HG02884 (cell line): ENCODE measurements at regions not wholly inside any gene's neighbourhood (a gene's known extent, or its start where the extent isn't known, plus 50 kb on each side); places are given as distances from the start of the nearest gene placed in this dataset.

Source experiments
- ATAC-seq: cut with Tn5 transposase; IDR thresholded peaks from one replicate; pipeline ENCODE4 v1.9.1; 2021; ENCODE audit warnings: mild to moderate bottlenecking, moderate library complexity; ENCODE audit not compliant: unreplicated experiment

DNA sequence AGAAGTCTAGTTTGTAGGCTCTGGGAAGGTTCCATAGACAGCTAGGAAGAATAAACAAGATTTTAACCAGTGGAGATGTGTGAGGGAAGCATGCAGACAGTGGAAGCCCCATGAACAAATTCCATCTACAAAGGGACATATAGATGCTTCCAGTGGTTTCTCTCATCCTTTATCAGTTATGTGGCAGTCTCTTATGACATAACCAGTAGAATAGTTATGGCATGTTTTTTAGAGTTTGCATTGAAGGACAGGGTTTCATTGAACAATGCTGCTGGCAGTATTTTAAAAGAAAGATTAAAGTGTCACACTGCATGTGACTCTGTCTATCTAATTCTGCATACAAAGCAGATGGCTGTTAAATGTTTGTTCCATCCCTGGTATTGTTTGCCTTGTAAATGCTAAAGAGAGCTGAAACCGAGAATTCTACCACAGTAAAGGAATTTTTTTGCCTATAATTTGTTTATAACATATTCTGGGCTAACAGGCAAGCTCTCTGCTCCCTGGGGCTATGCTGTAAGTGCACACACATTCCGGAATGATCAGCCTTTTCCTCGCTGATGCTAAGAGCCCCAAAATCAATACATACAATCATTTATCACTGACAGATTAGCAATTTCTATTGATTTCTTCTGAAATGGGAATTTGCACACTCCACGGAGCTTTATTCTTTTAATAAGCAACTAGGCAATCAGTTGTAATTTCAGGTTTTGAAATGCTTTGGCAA lies 76.8 kb upstream of the PELI1 start:
- no peak for ATAC-seq

GRCh38 chr2:64221935-64222334 lies 77.7 kb upstream of the PELI1 start:
- no peak for ATAC-seq

DNA sequence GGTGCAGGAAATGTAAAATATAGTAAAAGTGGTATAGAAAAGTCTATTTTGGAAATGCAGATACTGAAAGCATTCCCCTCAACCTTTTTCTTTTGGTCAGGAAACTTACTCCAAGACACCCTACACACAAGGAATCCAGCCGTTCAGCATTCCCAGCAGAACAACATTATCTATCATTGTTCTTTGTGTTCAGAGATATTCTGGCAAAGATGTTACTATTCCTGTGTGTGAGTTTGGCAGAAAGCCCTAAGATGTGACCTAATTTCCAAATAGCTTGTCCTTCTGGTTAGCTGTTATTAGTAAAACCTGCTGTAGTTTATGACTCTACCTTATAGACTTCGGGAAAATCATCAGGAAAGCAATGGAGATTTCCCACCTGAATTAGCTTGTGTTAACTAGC lies 78.1 kb upstream of the PELI1 start:
- ATAC-seq: no peak

DNA sequence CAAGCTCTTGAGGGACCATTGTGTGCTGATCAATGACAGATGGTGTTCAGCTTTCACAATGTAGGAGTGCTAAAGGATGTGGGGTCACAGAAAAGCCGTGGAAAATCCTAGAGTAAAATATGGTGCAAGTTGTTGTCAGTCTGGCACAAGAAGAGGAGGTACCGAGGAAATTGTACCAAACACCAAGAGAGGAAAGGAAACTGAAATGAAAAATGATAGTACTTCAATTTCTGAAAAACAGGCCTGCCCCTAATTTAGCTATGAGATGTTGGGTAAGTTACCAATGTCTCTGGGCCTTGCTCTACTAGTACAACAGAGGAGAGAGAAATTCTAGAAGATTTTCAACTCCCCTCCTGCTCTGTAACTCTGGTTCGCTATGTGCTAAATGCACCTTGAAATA lies 78.8 kb upstream of the PELI1 start:
- ATAC-seq: no peak

DNA sequence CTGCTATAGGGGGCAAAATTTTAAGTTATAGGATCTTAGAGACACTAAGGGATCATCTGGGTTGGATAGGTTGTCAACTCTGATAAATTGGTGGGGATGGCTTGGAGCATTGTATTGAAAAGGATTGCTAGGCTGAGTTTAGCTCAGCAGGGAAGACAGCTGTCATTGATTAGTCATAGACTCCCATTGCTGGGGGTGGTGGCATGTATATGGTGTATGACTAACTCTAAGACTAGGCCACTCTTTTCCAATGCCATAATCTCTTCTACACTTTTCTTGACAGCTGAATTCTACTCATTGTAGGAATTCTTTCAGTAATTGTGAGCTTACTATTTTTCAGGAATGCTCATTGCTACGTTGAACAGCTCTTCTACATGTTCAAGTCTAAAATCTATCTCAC lies 81.3 kb upstream of the PELI1 start:
- no peak for ATAC-seq

DNA sequence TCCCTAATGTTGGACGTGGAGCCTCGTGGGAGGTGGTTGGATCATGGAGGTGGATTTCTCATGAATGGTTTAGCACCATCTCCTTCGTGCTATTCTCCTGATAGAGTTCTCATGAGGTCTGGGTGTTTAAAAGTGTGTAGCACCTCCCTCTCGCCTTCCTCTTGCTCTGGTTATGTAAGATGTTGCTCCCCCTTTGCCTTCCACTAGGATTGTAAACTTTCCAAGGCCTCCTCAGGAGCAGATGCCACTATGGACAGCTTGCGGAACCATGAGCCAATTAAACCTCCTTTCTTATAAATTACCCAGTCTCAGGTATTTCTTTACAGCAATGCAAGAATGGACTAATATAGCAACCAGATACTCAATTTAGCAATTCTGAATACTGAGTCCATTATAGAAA lies 82.4 kb upstream of the PELI1 start:
- ATAC-seq: no peak

DNA sequence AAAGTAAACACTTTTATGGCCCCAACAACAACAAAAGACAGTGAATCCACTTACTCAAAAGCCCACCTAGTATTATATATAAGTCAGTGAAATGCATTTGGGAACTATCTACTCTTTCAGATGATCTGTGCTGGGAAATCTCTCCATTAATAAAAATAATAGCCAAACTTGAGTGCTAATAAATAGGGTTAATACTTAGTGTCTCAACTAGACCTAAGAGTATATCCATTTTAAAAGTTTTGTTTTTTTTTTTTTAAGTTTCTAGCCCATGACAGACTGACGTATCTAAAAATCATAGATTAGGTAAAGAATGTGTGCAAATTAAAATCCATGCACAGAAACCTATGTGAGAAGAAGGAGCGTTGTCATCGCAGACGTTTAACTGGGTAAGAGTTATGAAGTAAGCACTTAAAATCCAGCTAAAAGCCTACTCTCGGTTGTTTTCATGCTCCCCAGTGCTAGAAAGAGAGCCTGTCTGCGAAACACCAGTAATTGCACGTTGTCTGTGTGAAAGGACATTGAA lies 83.4 kb upstream of the PELI1 start:
- ATAC-seq: no peak

DNA sequence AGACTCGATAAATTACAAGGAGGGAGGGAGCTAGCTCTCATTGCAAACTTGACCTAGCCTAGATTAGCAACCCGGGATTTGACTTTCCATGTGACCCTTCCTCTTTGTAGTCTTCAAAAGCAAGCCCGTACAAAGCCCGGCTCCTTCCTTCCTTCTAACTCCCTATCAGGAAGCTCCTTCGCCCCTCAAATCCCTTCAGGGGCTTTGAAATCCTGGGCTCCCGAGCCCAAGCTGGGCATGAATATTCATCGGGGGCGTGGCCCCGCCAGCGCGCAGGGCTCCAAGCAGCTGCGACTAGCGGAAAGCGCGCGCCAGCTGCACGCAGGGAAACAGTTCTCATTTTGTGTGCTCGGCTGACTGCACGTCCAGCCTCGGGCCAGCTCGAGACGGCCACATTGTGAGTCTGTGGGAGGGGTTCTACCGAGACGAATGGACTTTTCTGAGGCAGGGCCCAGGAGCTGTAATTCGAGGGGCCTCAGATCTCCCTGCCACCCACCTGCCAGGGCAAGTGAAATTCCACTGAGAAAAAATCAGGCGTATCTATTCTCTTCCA lies 84.0 kb upstream of the PELI1 start:
- peak; percentile 98 for ATAC-seq

- ATAC-seq: no peak
Observed at GRCh38 chr2:64228918-64229317, 84.7 kb upstream of the PELI1 start.

DNA sequence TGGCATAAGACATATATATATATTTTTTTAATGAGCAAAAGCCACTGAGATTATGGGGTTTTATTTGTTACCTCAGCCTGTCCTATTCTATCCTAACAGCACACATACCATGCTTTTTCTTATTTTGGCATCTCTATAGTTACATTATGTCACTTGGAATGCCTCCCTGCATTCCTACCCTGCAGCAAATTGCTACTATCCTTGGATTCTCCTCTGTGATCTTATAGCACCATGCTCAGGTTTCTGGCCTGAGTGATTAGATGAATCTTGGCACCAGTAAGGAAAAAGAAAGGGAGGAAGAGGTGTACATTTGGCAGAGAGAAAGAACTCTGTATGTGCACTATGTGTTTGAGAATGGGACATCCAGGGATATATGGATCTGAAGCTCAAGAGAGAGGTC lies 86.3 kb upstream of the PELI1 start:
- no peak for ATAC-seq

DNA sequence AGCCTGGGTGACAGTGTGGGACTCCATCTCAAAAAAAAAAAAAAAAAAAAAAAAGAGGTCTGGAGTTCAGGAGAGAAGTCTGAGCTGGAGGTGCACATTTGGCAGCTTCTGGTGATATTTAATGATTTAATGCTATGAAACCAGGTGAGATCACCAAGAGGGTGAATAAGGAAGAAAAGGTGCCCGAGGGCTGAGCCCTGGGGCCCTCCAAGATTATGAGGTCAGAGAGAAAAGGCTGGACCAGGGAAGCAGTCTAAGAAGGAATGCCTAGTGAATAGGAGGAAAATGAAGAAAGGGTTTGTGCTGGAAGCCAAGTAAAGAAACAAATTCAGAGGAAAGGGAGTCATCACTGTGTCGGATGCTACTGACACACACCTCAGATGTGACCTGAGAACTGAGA lies 88.0 kb upstream of the PELI1 start:
- no peak for ATAC-seq

GRCh38 chr2:64233376-64233922 lies 89.2 kb upstream of the PELI1 start:
- ATAC-seq: no peak

- no peak for ATAC-seq
Observed at GRCh38 chr2:64234150-64234549, 89.9 kb upstream of the PELI1 start.

GRCh38 chr2:64234785-64235184 lies 90.6 kb upstream of the PELI1 start:
- no peak for ATAC-seq

- ATAC-seq: no peak
Observed at GRCh38 chr2:64237266-64237665, 93.0 kb upstream of the PELI1 start.

- no peak for ATAC-seq
Observed at GRCh38 chr2:64238799-64239198, 94.6 kb upstream of the PELI1 start.

DNA sequence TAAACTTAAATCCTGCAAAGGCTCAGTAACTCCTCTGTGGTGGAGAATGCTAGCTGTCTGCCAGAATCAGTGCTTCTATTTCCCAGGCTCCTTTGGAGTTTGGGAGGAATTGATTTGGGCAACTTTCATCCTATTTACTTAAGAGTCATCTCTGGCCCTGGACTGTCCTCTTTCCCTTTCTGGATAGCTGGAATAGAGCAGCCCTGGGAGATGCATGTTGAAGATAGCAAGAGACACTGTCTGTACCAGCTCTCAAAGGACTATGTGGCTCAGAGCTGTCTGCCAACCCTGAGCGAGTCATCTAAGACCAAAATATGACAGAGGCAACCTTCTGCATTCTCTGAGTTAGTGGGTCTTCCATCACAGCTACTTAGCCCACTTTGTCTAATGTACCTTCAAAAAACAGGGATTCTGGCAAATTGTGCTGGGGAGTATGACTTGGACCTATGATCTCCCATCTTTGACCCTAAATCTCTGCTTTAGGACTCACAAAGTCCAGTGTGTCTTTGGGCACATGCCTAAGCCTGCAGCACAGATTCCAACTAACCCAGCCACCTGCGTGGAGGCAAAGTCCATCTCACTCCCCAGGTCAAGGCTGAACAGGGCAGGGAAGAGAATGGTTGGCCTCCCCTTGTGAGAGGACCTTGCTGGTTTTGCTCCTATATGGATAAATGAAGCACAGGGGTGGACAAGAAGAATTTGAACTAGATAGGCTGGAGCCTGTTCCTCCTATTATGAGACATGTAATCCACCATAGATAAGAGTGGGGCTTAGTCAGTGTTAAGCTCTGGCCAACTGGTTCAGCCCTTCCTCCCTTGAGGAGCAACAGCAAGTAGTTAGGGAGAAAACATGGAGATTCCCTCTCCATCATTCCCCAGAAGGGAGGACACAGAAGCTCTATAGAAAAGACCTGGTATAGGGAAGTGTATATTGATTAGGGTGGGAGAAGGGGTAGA lies 99.1 kb upstream of the PELI1 start:
- no peak for ATAC-seq

- no peak for ATAC-seq
Observed at GRCh38 chr2:64244037-64244416, 99.8 kb upstream of the PELI1 start.

DNA sequence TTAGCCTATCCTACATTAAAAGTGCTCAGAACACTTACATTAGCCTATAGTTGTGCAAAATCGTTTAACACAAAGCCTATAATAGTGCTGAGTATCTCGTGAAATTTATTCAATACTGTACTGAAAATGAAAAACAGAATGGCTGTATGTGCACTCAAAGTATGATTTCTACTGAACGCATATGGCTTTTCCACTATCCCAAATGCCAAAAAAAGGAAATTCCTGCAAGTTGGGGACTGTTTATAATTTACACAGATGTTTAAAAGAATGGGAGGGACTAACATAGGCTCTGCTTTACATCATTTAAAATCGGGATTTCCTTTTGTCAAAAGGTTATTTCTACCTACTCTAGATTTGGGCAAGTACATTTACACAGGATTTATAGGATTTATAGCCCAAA lies 101.4 kb upstream of the PELI1 start:
- no peak for ATAC-seq

GRCh38 chr2:64246962-64247361 lies 102.7 kb upstream of the PELI1 start:
- ATAC-seq: no peak

DNA sequence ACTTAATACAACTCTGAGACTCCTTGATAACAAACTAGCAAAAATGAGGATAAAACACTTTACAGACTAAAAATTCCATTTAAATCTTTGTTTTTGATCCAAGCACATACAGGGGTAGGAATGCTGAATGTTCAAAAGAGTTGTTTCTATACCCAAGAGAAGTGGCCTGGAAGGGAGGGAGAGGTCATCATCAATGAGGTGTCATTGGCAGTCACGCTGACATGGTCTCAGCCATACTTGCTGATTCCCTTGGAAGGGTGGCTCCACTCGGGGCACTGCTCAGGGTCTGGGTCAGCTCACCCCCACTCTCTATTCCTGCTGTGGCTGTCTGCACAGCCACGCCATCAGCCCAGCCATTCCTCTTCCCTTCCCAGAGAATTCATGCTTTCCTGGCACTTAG lies 105.2 kb upstream of the PELI1 start:
- no peak for ATAC-seq
